ENCODE measurements at regions not wholly inside any gene's neighbourhood (a gene's known extent, or its start where the extent isn't known, plus 50 kb on each side); places are given as distances from the start of the nearest gene placed in this dataset.

DNA sequence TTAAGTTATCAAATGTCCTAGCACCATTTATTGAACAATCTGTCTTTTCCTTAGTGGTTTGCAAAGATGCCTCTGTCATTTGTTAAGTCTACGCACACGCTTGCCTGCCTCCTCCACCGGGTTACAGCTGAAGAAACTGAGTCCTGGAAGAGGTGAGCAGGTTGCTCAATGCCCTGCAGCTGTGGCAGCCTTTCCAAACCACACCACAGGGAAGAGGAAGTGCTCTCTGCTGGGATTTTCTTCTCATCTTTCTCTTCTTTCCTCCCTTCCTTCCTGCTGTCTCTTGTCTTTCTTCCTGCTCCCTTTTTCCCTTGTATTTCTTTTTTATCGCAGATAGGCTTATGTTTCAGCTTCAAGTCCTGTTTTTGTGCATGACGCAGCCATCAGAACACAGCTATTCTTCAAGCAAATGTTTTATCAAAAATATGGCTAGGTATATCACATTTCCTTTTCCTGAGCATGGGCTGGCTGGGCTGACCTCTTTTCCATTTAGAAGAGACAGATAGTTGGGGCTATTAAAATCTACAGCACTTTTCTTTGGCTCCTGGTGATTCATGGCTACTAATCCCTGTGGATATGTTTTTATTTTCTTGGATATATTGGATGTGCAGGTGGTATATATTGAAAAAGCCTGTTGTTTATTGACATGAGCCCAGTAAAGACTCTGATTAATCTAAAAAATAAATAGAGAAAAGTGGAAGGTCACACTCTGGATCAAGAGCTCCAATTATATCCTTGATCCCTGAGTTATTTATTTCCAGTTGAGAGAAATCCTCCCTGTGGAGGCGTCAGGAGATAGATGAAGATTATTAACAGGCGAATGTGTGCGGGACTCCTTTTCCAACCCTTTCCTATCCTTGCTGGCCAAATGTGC, 214.6 kb downstream of the TSN start:
- no peak for DNase-seq

GRCh38 chr2:121972203-121972602, 216.8 kb downstream of the TSN start:
- DNase-seq = no peak

DNA sequence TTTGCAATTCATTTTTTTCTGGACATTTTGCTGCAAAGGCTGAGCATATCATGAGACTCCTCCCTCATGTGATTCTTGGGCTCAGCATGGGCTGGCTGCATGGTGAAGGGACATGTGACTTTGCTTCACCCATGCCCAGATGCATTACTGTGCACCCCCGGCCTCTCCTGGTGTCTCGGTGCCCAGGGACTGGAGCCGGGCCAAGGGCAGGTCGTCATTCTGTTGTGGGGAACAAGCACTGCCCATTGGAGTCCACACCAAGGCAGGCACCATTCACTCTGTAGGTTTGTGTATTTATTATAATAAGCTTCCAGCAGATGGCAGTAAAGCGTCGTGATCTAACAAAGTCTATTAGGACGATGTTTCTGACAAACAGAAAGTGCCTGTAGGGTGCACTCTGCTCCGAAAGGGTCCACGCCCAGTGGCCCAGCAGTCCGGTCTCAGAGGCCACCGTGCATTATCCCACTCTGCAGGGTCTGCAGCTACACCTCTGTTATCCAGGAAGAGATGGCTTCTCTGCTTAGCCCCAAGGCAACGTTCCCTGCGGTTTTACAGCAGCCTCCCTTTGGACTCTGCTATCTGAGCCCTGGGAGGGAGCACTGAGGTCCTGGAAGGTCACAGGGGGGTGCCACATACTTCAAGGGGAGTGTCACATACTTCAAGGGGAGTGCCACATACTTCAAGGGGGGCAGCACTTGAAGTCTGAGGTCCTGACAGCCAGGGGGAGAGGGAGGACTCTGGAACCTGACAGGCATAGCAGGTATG, 219.6 kb downstream of the TSN start:
- DNase-seq = peak; percentile 11 to 77

DNA sequence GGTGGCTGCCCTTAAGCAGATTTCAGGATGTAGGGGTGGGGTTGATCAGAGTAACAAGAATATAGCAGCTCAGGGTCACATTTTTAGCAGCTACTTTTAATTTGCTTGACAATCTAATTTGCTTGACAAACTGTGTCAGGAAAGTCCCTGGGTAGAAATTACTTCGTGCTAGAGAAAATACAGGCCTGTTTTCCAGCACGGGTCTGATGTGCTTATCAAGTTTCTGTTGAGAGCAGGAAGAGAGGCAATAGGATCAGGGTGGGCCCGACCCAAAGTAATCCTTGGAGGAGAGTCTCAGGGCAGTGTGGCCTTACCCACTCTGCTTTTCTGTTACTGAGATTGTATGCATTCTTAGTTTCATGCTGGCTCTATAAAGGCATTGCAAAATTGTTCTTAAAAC, 221.5 kb downstream of the TSN start:
- DNase-seq = no peak

- DNase-seq = no peak
Observed at GRCh38 chr2:121977326-121977725, 221.9 kb downstream of the TSN start.

GRCh38 chr2:121992700-121993099, 237.2 kb downstream of the TSN start:
- no peak for DNase-seq

GRCh38 chr2:121993682-121994081, 238.2 kb downstream of the TSN start:
- no peak for DNase-seq

DNA sequence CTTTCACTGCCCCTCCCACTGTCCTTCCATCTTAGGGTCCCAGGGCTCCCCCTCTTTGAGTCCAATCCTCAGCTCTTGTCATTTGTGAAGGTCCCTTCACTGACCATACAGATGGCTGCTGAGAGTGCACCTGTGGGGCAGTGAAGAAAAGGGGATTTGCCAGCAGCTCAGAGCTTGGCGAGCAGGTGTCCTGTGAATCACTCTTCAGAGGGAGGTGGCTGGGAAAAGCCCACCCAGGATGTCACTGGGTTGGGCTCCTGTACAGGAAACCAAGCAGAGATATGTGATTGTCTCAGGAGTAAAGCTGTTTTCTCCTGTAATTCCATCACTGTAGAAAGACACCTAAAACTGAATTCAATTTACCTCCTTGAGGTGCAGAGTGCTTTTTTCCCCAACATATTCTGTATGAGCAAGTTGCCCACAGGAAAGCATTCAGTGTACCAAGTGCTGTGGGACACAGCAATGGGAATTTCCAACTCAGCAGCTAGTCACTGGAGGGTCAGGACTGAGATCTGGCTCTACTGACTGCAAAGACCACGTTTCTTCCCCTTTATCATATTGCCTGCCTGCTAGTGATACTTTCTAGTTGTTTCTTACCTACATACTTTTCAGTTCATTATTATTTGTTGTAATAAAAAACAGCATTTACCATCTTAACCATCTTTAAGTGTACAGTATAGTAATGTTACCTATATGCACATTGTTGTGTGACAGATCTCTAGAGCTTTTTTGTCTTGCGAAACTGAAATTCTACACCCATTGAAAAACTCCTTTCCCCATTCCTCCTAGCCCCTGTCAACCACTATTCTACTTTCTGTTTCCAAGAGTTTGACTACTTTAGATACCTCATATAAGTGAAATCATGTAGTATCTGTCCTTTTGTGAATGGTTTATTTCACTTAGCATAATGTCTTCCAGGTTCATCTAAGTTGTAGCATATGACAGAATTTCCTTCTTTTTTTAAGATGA, 239.1 kb downstream of the TSN start:
- no peak for DNase-seq

- no peak for DNase-seq
Observed at GRCh38 chr2:121998751-121999150, 243.3 kb downstream of the TSN start.

- no peak for DNase-seq
Observed at GRCh38 chr2:121999264-121999663, 243.8 kb downstream of the TSN start.

DNA sequence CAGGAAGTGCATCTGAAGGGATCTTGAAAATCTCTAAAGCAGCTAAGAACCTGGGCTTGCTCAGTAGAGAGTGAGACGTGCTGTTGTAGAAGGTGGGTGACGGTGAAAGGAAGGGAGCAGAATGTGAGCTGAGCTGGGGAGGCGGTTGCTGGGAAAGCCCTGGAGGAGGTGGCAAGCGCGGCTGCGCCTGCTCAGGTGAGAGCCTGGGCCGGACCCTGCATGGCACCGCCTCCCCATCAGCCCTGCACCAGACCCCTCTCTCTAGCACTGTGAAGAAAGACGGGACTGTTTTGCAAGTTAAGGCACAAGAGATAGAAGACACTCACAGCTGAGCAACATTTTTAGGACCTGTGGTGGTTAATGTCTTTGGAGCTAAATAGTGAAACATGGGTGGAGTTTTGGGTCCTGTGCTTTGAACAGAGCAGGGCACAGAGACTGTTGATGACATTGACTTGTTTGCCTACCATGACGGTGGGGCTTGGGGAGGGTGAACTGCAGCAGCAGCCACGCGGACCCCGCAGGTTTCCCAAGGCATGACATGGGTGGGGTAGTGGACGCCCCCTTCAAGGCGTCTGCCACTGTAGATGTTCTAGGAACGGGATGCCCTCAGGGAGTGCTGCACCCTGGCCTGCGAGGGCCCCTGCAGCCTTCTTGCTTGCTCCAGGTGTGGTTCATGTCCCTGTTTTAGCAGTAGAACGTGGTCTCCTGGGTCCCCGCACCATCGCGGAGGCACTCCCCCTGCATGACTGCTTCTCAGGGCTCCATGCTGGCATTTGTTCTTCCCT, 245.3 kb downstream of the TSN start:
- no peak for DNase-seq

DNA sequence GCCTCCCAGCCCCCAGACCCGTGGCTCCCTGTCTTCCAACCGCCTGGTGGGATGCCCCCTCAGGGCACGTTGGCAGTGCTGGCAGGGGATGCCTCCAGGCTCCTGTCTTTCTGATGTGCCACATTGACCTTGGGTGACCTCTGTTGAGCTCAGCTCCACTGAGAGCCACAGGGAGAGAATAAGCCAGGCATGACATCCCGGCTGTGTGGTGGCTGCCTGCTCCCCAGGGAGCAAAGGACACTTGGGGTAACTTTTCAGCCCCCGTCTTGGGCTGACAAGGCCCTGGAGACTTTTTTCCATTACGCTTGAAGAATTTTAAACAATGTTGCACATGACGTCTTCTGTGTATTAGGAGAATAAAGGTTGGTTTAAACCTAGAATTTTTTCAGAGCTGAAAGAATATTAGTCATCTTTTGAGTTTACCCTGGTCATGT, 246.0 kb downstream of the TSN start:
- DNase-seq = no peak

DNA sequence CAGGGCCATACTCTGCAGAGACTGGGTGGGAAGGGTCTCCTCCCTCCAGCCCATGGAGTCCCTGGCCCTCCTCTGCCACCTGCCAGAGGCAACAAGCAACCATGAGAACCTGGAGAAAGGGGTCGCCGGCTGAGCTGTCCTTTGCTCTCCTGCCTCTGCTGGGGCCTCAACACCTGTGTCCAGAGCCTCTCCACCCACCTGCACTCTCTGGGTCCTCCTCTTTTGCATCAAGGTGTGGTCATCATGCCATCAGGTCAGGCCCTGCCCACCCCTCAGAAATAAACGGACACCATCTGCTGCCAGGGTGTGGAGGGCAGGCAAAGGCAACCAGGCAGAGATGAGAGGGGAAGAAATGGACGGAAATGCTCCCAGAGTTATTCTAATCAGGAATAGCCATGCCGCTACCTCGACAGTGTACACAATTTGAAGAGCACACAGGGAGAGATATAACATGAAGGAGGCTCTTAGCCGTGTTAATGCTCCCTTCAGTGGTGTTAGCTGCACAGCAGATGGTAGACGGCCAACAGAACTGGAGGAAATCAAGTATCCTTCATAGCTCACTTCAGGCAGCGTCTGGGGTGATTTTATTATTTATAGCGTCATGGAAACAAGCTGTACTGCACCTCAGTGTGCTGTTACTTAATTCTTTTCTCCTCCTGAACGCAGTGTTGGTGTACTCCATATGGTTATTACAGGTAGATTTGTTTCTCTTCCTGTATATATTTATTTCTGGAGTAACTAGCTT, 247.9 kb downstream of the TSN start:
- no peak for DNase-seq

DNA sequence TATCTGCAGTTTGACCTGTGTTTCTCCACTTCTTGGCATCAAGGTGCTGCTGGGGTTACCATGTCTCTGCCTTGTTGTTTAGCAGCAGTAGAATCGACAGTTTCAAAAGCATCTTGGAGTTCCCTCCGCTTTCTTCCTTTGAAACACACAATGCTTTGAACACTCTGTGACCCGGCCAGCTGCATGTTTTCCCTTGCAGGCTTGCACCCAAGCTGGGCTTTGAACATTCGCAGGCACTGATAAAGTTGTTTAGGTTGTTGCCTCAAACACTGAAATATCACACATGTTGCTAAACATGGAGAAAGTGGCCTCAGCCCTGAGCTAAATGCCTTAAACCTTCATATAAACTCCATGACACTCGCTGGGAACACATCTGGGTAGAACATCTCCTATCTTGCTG, 251.7 kb downstream of the TSN start:
- DNase-seq = no peak

- DNase-seq = no peak
Observed at GRCh38 chr2:122007577-122007976, 252.1 kb downstream of the TSN start.

GRCh38 chr2:122009561-122009960, 254.1 kb downstream of the TSN start:
- no peak for DNase-seq

GRCh38 chr2:122011493-122012270, 256.2 kb downstream of the TSN start:
- DNase-seq = no peak

- no peak for DNase-seq
Observed at GRCh38 chr2:122018736-122019135, 263.3 kb downstream of the TSN start.

DNA sequence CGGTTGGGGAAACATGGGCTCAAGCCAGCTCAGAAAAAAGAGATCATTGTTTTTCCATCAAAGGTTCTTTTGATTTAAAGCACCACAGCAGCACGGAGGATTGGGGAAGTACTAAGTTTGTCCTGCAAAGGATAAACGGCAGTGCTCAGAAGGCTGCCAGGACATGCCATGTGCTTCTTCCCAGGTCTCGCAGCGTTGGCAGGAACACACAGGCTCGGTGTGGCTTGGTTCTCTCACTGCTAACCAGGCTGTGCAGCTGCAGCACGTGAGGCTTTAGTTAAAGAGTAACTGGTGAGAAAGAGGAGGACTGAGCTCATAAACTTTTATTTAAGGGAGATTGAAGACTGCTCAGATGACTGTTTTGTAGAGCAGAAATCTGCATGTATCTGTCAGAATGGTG, 264.3 kb downstream of the TSN start:
- no peak for DNase-seq

DNA sequence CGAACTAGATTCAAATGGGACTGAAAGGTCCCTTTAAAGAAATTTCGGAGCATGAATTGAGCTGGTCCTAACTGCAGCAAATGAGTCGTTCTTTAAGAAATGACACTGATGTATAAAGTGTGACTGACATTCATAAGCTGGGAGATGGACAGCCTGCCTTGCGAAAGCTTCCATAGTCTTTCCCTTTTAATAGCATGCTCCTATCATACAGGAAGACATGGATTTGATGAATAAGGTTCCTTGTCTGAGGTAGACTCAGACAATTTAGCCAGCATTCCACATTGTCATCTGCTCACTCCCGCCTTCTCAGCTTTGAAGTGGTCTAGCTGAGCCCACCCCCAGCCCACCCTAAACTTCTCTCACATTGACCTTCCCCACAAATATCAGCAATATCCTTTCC, 264.9 kb downstream of the TSN start:
- no peak for DNase-seq

GRCh38 chr2:122021941-122022340, 266.5 kb downstream of the TSN start:
- no peak for DNase-seq
